A549 (cell line): ENCODE measurements at regions not wholly inside any gene's neighbourhood (a gene's known extent, or its start where the extent isn't known, plus 50 kb on each side); places are given as distances from the start of the nearest gene placed in this dataset.

Source experiments
- ATAC-seq, 2 experiments: fragments of 200-7000 bp in 1 of 2; fragments of >200 bp in 1 of 2; cut with Nextera tagmentation in 1 of 2; cut with Tn5 transposase in 1 of 2; 3 replicates each; pipeline versions ENCODE4 v1.8.0 to v1.9.1; 2018 to 2020; ENCODE audit warnings: mild to moderate bottlenecking in 1 of 2, moderate library complexity in 1 of 2
- CTCF ChIA-PET: fragments of 300-600 bp; sonication (Branson Sonifier 250); formaldehyde crosslinking; extraction: SDS; loops from one replicate; lab custom pipeline; 2021; ENCODE audit warnings: antibody characterized with exemption, inconsistent platforms; lab: Yijun Ruan, JAX
- POLR2A ChIA-PET: fragments of 350-600 bp; formaldehyde crosslinking; extraction: SDS; loops from one replicate; lab custom pipeline; 2021; ENCODE audit warnings: antibody characterized with exemption, inconsistent platforms; lab: Yijun Ruan, JAX
- DNase-seq, 2 experiments: peaks; one replicate each; pipeline versions ENCODE4 v3.0.0 to v3.0.0-alpha.2; 2011 to 2016; ENCODE audit warnings: low read depth in 1 of 2, low spot score in 1 of 2
- FAIRE-seq: peaks from 2 replicates; lab custom pipeline; 2011; peaks lifted over from hg19 to GRCh38; lab: Jason Lieb, UNC
- H3K27ac ChIP-seq, 2 experiments: fragments of >200 bp; sonication (Bioruptor Twin); formaldehyde crosslinking; 3 replicates each; pipeline ENCODE4 v1.5.1; 2016 to 2017
- H3K4me1 ChIP-seq: fragments of >200 bp; sonication (Bioruptor Twin); formaldehyde crosslinking; 3 replicates; pipeline ENCODE4 v1.6.1; 2016
- H3K4me2 ChIP-seq: fragments of >200 bp; sonication (Bioruptor Twin); formaldehyde crosslinking; 3 replicates; pipeline ENCODE4 v1.6.1; 2016
- H3K4me3 ChIP-seq: fragments of >200 bp; sonication (Bioruptor Twin); formaldehyde crosslinking; 3 replicates; pipeline ENCODE4 v1.5.1; 2016
- H3K9me3 ChIP-seq: fragments of >200 bp; sonication (Bioruptor Twin); formaldehyde crosslinking; 3 replicates; pipeline ENCODE4 v1.6.1; 2016
- CBX8 ChIP-seq: fragments of 200-600 bp; sonication (generic); IDR thresholded peaks from 2 replicates; pipeline ENCODE4 v1.6.1; 2016
- CEBPB ChIP-seq, 2 experiments: fragments of >200 bp in 1 of 2; sonication (Bioruptor Twin) in 1 of 2; formaldehyde crosslinking in 1 of 2; IDR thresholded peaks; 2 replicates each; pipeline ENCODE4 v1.6.1; 2012 to 2016
- CHD2 ChIP-seq: fragments of 150-350 bp; IDR thresholded peaks from 2 replicates; pipeline ENCODE4 v1.6.1; 2014; ENCODE audit warnings: low read length; ENCODE audit not compliant: partially characterized antibody
- CTCF ChIP-seq: fragments of >200 bp; sonication (Bioruptor Twin); formaldehyde crosslinking; IDR thresholded peaks from 3 replicates; pipeline ENCODE4 v1.5.1; 2016
- ELK1 ChIP-seq: fragments of 150-350 bp; IDR thresholded peaks from 2 replicates; pipeline ENCODE4 v1.6.1; 2014; ENCODE audit warnings: low read depth, mild to moderate bottlenecking, low read length
- EP300 ChIP-seq, 2 experiments: fragments of >200 bp; sonication (Bioruptor Twin); formaldehyde crosslinking; IDR thresholded peaks; 2 replicates in 1 of 2; 3 replicates in 1 of 2; pipeline ENCODE4 v1.6.1; 2016 to 2017
- FOSB ChIP-seq: fragments of 250-450 bp; sonication (Bioruptor Pico); IDR thresholded peaks from 2 replicates; pipeline ENCODE4 v1.5.0; 2020; ENCODE audit warnings: mild to moderate bottlenecking, moderate library complexity
- FOSL2 ChIP-seq, 2 experiments: fragments of 450-650 bp in 1 of 2; fragments of >200 bp in 1 of 2; sonication (Bioruptor Twin) in 1 of 2; formaldehyde crosslinking; IDR thresholded peaks; 2 replicates each; pipeline versions ENCODE4 v1.5.0 to v1.6.1; 2016 to 2020; ENCODE audit warnings: mild to moderate bottlenecking in 1 of 2, moderate library complexity in 1 of 2
- HMGXB4 ChIP-seq: fragments of 250-450 bp; sonication (Bioruptor Pico); IDR thresholded peaks from 2 replicates; pipeline ENCODE4 v1.5.0; 2021; ENCODE audit warnings: mild to moderate bottlenecking, moderate library complexity, borderline replicate concordance
- JUNB ChIP-seq: fragments of >200 bp; sonication (Bioruptor Twin); formaldehyde crosslinking; IDR thresholded peaks from 2 replicates; pipeline ENCODE4 v1.6.1; 2016
- KDM5A ChIP-seq: fragments of 200-600 bp; sonication (generic); IDR thresholded peaks from 2 replicates; pipeline ENCODE4 v1.6.1; 2016; ENCODE audit warnings: antibody characterized with exemption, mild to moderate bottlenecking
- NPAS2 ChIP-seq: fragments of 250-450 bp; sonication (Bioruptor Pico); IDR thresholded peaks from 2 replicates; pipeline ENCODE4 v1.8.0; 2022; ENCODE audit warnings: mild to moderate bottlenecking, moderate library complexity, borderline replicate concordance
- POLR2A ChIP-seq: IDR thresholded peaks from 2 replicates; pipeline ENCODE4 v1.6.1; 2012; ENCODE audit warnings: mild to moderate bottlenecking, low read length
- POLR2AphosphoS2 ChIP-seq: conservative IDR thresholded peaks from 2 replicates; pipeline ENCODE4 v1.6.1; 2012; ENCODE audit warnings: low read length, improper control_type of control experiment, inconsistent platforms
- RAD21 ChIP-seq, 2 experiments: fragments of >200 bp in 1 of 2; sonication (Bioruptor Twin) in 1 of 2; formaldehyde crosslinking in 1 of 2; IDR thresholded peaks in 1 of 2; conservative IDR thresholded peaks in 1 of 2; 2 replicates in 1 of 2; 3 replicates in 1 of 2; pipeline ENCODE4 v1.6.1; 2012 to 2018; ENCODE audit warnings: inconsistent platforms in 1 of 2
- RARB ChIP-seq: fragments of 250-450 bp; sonication (Bioruptor Pico); IDR thresholded peaks from 2 replicates; pipeline ENCODE4 v1.8.0; 2021; ENCODE audit warnings: mild to moderate bottlenecking, moderate library complexity
- RFX5 ChIP-seq: fragments of 450-650 bp; IDR thresholded peaks from 2 replicates; pipeline ENCODE4 v1.7.1; 2014; ENCODE audit warnings: antibody characterized with exemption, mild to moderate bottlenecking, moderate library complexity
- SMC3 ChIP-seq: fragments of >200 bp; sonication (Bioruptor Twin); formaldehyde crosslinking; IDR thresholded peaks from 3 replicates; pipeline ENCODE4 v1.6.1; 2018; ENCODE audit warnings: inconsistent platforms
- SREBF2 ChIP-seq: fragments of 450-650 bp; IDR thresholded peaks from 2 replicates; pipeline ENCODE4 v1.6.1; 2014; ENCODE audit warnings: mild to moderate bottlenecking, moderate library complexity
- TFCP2L1 ChIP-seq: fragments of 250-450 bp; sonication (Bioruptor Pico); IDR thresholded peaks from 2 replicates; pipeline ENCODE4 v1.5.0; 2021; ENCODE audit warnings: mild to moderate bottlenecking
- TP53 ChIP-seq: fragments of 250-450 bp; sonication (Bioruptor Pico); IDR thresholded peaks from 2 replicates; pipeline ENCODE4 v1.5.0; 2021; ENCODE audit warnings: mild to moderate bottlenecking, moderate library complexity
- ZFP36 ChIP-seq: fragments of 450-650 bp; IDR thresholded peaks from 2 replicates; pipeline ENCODE4 v1.6.1; 2014; ENCODE audit warnings: borderline replicate concordance; ENCODE audit not compliant: partially characterized antibody
- WGBS: methylation state at CpG from one replicate; pipeline ENCODE4 v1.1.6; 2017; ENCODE audit errors: missing lambda C conversion rate; 5-methylcytosine and 5-hydroxymethylcytosine counted together

- TF ChIP-seq CHD2 (no peak), POLR2AphosphoS2 (no peak)
Measured at GRCh38 chr6:73962884-73963283, 266.9 kb downstream of the CD109 start (continued).

GRCh38 chr6:73956305-73956704, 260.3 kb downstream of the CD109 start:
- no peak overlapping the region for H3K27ac ChIP-seq
- H3K9me3 ChIP-seq: no peaks in the 10 kb centered on the region
- DNase-seq (no peak), ATAC-seq (no peak), FAIRE-seq (no peak)
- 5% methylated on average over 1 of the region's 1 CpG for WGBS
- no peak overlapping the region for H3K4me2 ChIP-seq
- no peaks in the 10 kb centered on the region for H3K4me1 ChIP-seq
- no peak overlapping the region for H3K4me3 ChIP-seq
- POLR2A ChIA-PET: no interaction called here
- CTCF ChIA-PET: interaction anchor here (1.6 kb wide), 1 partner anchor 14 kb away, joined by 7 read pairs; no protein-coding TSS in a partner anchor
- TF ChIP-seq ZFP36 (no peak), FOSB (CRISPR knock-in tag) (no peak), TP53 (CRISPR knock-in tag) (no peak), SMC3 (no peak), CTCF (no peak), HMGXB4 (CRISPR knock-in tag) (no peak), CEBPB (IDR thresholded peaks at IDR 0.05) (no peak), RAD21 (conservative IDR thresholded peaks at IDR 0.05 in 1 of 2, IDR thresholded peaks at IDR 0.05 in 1 of 2) (no peak), RARB (CRISPR knock-in tag) (no peak), FOSL2 (IDR thresholded peaks at IDR 0.05) (no peak), FOSL2 (CRISPR knock-in tag; IDR thresholded peaks at IDR 0.05) (no peak)

GRCh38 chr6:73955800-73956199, 259.8 kb downstream of the CD109 start:
- Histone ChIP-seq H3K4me2 (no peak overlapping the region), H3K4me1 (no peaks in the 10 kb centered on the region), H3K9me3 (no peaks in the 10 kb centered on the region), H3K27ac (no peak overlapping the region), H3K4me3 (no peak overlapping the region)
- ChIA-PET CTCF (interaction anchor here (1.6 kb wide), 1 partner anchor 14 kb away, joined by 7 read pairs; no protein-coding TSS in a partner anchor), POLR2A (no interaction called here)
- no peak for DNase-seq
- FAIRE-seq: no peak
- no peak for TF ChIP-seq CBX8
- no peak for TF ChIP-seq EP300 (IDR thresholded peaks at IDR 0.05)
- TF ChIP-seq SREBF2: no peak
- no peak for TF ChIP-seq NPAS2 (CRISPR knock-in tag)
- no peak for TF ChIP-seq FOSL2 (IDR thresholded peaks at IDR 0.05)
- TF ChIP-seq FOSL2 (CRISPR knock-in tag; IDR thresholded peaks at IDR 0.05): no peak
- no peak for TF ChIP-seq KDM5A
- TF ChIP-seq POLR2A: no peak
- no peak for TF ChIP-seq JUNB
- TF ChIP-seq TFCP2L1 (CRISPR knock-in tag): no peak
- TF ChIP-seq RFX5: no peak
- no peak for ATAC-seq
- 32% methylated on average over 4 of the region's 4 CpGs for WGBS

GRCh38 chr6:73954881-73955280, 258.9 kb downstream of the CD109 start:
- Histone ChIP-seq H3K4me1 (no peaks in the 10 kb centered on the region), H3K4me3 (no peak overlapping the region), H3K9me3 (no peaks in the 10 kb centered on the region), H3K4me2 (no peak overlapping the region), H3K27ac (no peak overlapping the region)
- no peak for TF ChIP-seq ELK1
- CTCF ChIA-PET: interaction anchor here (0.6 kb wide), 1 partner anchor 1264 kb away, joined by 4 read pairs; no protein-coding TSS in a partner anchor
- ATAC-seq: no peak
- DNase-seq: no peak
- POLR2A ChIA-PET: no interaction called here
- no peak for FAIRE-seq
